Stimulated activated naive B cell treated with anti-CD40 and anti-IgM and Interleukin-4, amounts not matched to agents 10 μg/mL and 1 μg/mL and 100 μg/mL, for 72 hours (primary cell): ENCODE measurements at regions not wholly inside any gene's neighbourhood (a gene's known extent, or its start where the extent isn't known, plus 50 kb on each side); places are given as distances from the start of the nearest gene placed in this dataset.
A peak's percentile ranks its signal among the peaks of the same experiment; 100 is the strongest.

Experiments
- ATAC-seq, 2 donors: fragments of 150-1000 bp; cut with Tn5 transposase; replicated peaks; 2 replicates each; pipeline ENCODE4 v1.10.0; 2021; ENCODE audit warnings: moderate library complexity in 1 of 2
- DNase-seq: peaks from one replicate; pipeline ENCODE4 v3.0.0; 2021
- H3K27ac Mint-ChIP-seq: one replicate; pipeline ENCODE4 v1.8.0; 2022; ENCODE audit warnings: mild to moderate bottlenecking, mixed read lengths
- H3K27me3 Mint-ChIP-seq, 2 donors: one replicate each; pipeline ENCODE4 v1.8.0; 2022; ENCODE audit warnings: mixed read lengths in 2 of 2
- H3K36me3 Mint-ChIP-seq, 2 donors: one replicate each; pipeline ENCODE4 v1.8.0; 2022; ENCODE audit warnings: mixed read lengths in 2 of 2, mild to moderate bottlenecking in 1 of 2
- H3K4me1 Mint-ChIP-seq, 2 donors: one replicate each; pipeline ENCODE4 v1.8.0; 2022; ENCODE audit warnings: mixed read lengths in 2 of 2, mild to moderate bottlenecking in 1 of 2
- H3K4me3 Mint-ChIP-seq, 2 donors: one replicate each; pipeline ENCODE4 v1.8.0; 2022; ENCODE audit warnings: mild to moderate bottlenecking in 2 of 2, mixed read lengths in 2 of 2, moderate library complexity in 1 of 2
- H3K9me3 Mint-ChIP-seq, 2 donors: one replicate each; pipeline ENCODE4 v1.8.0; 2022; ENCODE audit warnings: mixed read lengths in 2 of 2, mild to moderate bottlenecking in 1 of 2

GRCh38 chr2:214674278-214674677 lies 135.2 kb downstream of the BARD1 start:
- Mint-ChIP-seq H3K27me3 (peaks cover 0 to 4% of the 10 kb centered on the region in 2 donors), H3K4me1 (peaks cover 0 to 8% of the 10 kb centered on the region in 2 donors), H3K9me3 (peaks cover 0 to 2% of the 10 kb centered on the region in 2 donors), H3K27ac (no peak overlapping the region), H3K36me3 (no peaks in the 10 kb centered on the region), H3K4me3 (no peak overlapping the region)
- peak; percentile 70 to 79 for ATAC-seq
- DNase-seq = no peak

- no peak for DNase-seq
- Mint-ChIP-seq H3K9me3 (peaks cover 0 to 1% of the 10 kb centered on the region in 2 donors), H3K27ac (no peak overlapping the region), H3K36me3 (no peaks in the 10 kb centered on the region), H3K27me3 (peaks cover 0 to 4% of the 10 kb centered on the region in 2 donors), H3K4me3 (no peak overlapping the region), H3K4me1 (no peaks in the 10 kb centered on the region)
- no peak for ATAC-seq
These were observed 138.1 kb downstream of the BARD1 start for GRCh38 chr2:214671319-214671885.

GRCh38 chr2:214652473-214652872 lies 157.0 kb downstream of the BARD1 start:
- Mint-ChIP-seq H3K4me3 (no peak overlapping the region), H3K27ac (no peak overlapping the region), H3K9me3 (peaks cover 3 to 11% of the 10 kb centered on the region in 2 donors), H3K4me1 (peaks cover 5 to 8% of the 10 kb centered on the region in 2 donors), H3K27me3 (no peaks in the 10 kb centered on the region), H3K36me3 (no peaks in the 10 kb centered on the region)
- DNase-seq = no peak
- ATAC-seq = no peak

GRCh38 chr2:214651451-214651850 lies 158.0 kb downstream of the BARD1 start:
- ATAC-seq (no peak), DNase-seq (no peak)
- H3K9me3 Mint-ChIP-seq = peaks cover 3 to 5% of the 10 kb centered on the region in 2 donors
- H3K36me3 Mint-ChIP-seq = no peaks in the 10 kb centered on the region
- no peak overlapping the region for H3K27ac Mint-ChIP-seq
- peaks cover 5 to 8% of the 10 kb centered on the region in 2 donors for H3K4me1 Mint-ChIP-seq
- no peak overlapping the region for H3K4me3 Mint-ChIP-seq
- no peaks in the 10 kb centered on the region for H3K27me3 Mint-ChIP-seq

- no peak for DNase-seq
These were observed 159.9 kb downstream of the BARD1 start for GRCh38 chr2:214649440-214650205.

GRCh38 chr2:214648520-214648919 lies 161.0 kb downstream of the BARD1 start:
- Mint-ChIP-seq H3K27me3 (no peaks in the 10 kb centered on the region), H3K4me3 (no peak overlapping the region), H3K27ac (no peak overlapping the region), H3K9me3 (peaks cover 1 to 3% of the 10 kb centered on the region in 2 donors), H3K36me3 (no peaks in the 10 kb centered on the region), H3K4me1 (peaks cover 5 to 8% of the 10 kb centered on the region in 2 donors)
- DNase-seq (no peak), ATAC-seq (peak; percentile 87 to 90)

More at GRCh38 chr2:214649440-214650205, 159.9 kb downstream of the BARD1 start:
- no peak for ATAC-seq
- Mint-ChIP-seq H3K4me1 (peaks cover 5 to 8% of the 10 kb centered on the region in 2 donors), H3K27ac (no peak overlapping the region), H3K4me3 (no peak overlapping the region), H3K27me3 (no peaks in the 10 kb centered on the region), H3K9me3 (peaks cover 3% of the 10 kb centered on the region in 2 donors), H3K36me3 (no peaks in the 10 kb centered on the region)

GRCh38 chr2:214631406-214631805 lies 178.1 kb downstream of the BARD1 start:
- no peaks in the 10 kb centered on the region for H3K4me1 Mint-ChIP-seq
- no peak for DNase-seq
- H3K4me3 Mint-ChIP-seq = no peak overlapping the region
- no peak for ATAC-seq
- H3K27me3 Mint-ChIP-seq = no peaks in the 10 kb centered on the region
- H3K27ac Mint-ChIP-seq = no peak overlapping the region
- no peaks in the 10 kb centered on the region for H3K9me3 Mint-ChIP-seq
- no peaks in the 10 kb centered on the region for H3K36me3 Mint-ChIP-seq

GRCh38 chr2:214630402-214631045 lies 179.0 kb downstream of the BARD1 start:
- no peak for ATAC-seq
- Mint-ChIP-seq H3K4me3 (no peak overlapping the region), H3K27me3 (peaks cover 3 to 6% of the 10 kb centered on the region in 2 donors), H3K4me1 (no peaks in the 10 kb centered on the region), H3K36me3 (no peaks in the 10 kb centered on the region), H3K27ac (no peak overlapping the region), H3K9me3 (peaks cover 0 to 1% of the 10 kb centered on the region in 2 donors)
- no peak for DNase-seq

GRCh38 chr2:214629875-214630274 lies 179.6 kb downstream of the BARD1 start:
- Mint-ChIP-seq H3K4me1 (no peaks in the 10 kb centered on the region), H3K9me3 (peaks cover 0 to 1% of the 10 kb centered on the region in 2 donors), H3K27ac (no peak overlapping the region), H3K36me3 (no peaks in the 10 kb centered on the region), H3K4me3 (no peak overlapping the region), H3K27me3 (peaks cover 3 to 6% of the 10 kb centered on the region in 2 donors)
- no peak for DNase-seq
- ATAC-seq = no peak
